ENCODE measurements at regions not wholly inside any gene's neighbourhood (a gene's known extent, or its start where the extent isn't known, plus 50 kb on each side); places are given as distances from the start of the nearest gene placed in this dataset.

DNA sequence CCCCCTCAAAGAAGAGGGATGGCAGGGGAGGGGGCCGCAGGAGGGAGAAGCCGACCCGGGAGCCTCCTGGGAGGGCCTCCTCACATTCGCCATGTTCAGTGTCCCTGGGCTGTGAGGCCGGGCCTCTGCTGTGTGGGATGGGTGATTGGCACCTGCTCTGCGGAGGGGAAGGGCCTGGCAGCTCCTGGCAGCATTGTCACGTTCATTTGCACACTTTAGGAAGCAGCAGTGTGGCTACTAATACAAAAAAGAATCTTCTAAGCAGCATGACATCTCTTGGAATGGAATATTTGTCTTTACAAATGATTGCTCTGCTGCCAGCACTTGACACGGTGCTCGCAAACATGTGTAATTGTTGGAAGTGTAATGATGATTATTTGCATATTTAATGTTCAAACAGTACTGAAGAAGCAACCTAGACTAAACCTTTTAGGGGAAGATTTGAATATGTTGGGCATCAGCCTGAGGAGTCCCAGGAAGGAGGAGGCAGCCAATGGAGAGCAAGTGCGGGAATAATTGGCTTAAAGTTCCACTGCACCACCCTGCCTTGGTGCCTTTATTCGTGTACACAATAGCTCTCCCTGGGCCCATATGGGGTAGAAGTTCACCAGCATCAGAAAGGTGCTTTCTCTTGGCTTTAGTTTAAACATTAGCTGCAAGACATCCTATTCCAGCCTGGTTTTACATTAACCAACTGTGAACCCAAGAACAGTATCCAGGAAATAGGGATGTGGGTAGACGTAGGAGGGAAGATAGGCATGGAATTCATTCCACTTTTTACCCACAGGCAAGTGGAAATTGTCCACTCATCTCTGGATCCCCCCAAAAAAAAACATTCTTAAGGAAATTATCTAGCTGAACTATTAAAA lies 404.9 kb downstream of the TMEM182 start:
- no peak for TF ChIP-seq POLR2A (IDR thresholded peaks at IDR 0.05; ENCODE audit: control extremely low read depth in 1 of 2, low read depth in 2 of 2, low read length in 2 of 2)
- TF ChIP-seq KDM1A (IDR thresholded peaks at IDR 0.05; ENCODE audit: borderline replicate concordance, low read length) = no peak
- TF ChIP-seq CTCF (IDR thresholded peaks at IDR 0.05; ENCODE audit: control extremely low read depth in 1 of 3, insufficient read depth in 1 of 3, low read depth in 1 of 3, low read length in 3 of 3) = no peak
- TF ChIP-seq NRF1 (IDR thresholded peaks at IDR 0.05; ENCODE audit: low read depth, low read length) = no peak
- TF ChIP-seq JUND (IDR thresholded peaks at IDR 0.05; ENCODE audit: low read length) = no peak
- TF ChIP-seq EGR1 (IDR thresholded peaks at IDR 0.05; ENCODE audit: borderline replicate concordance, low read depth, low read length) = no peak
- no peak for TF ChIP-seq BCL11A (IDR thresholded peaks at IDR 0.05; ENCODE audit: low read depth in 2 of 2, low read length in 2 of 2)
- no peak for TF ChIP-seq TBP (IDR thresholded peaks at IDR 0.05; ENCODE audit: low read depth, low read length)
- no peak for TF ChIP-seq USF2 (IDR thresholded peaks at IDR 0.05; ENCODE audit: low read length)
- TF ChIP-seq RXRA (IDR thresholded peaks at IDR 0.05; ENCODE audit: insufficient read depth, low read depth, low read length) = no peak
- no peak for TF ChIP-seq YY1 (IDR thresholded peaks at IDR 0.05; ENCODE audit: low read depth, low read length)
